PFSK-1 (cell line): ENCODE measurements at regions not wholly inside any gene's neighbourhood (a gene's known extent, or its start where the extent isn't known, plus 50 kb on each side); places are given as distances from the start of the nearest gene placed in this dataset.

Source experiments
- FOXP2 ChIP-seq: optimal IDR thresholded peaks from 2 replicates; pipeline ENCODE3; 2011; ENCODE audit warnings: borderline replicate concordance, control low read depth, inconsistent platforms; ENCODE audit not compliant: insufficient read depth; ENCODE audit errors: extremely low read length, extremely low read depth
- POLR2AphosphoS5 ChIP-seq: IDR thresholded peaks from 2 replicates; pipeline ENCODE4 v1.6.1; 2012; ENCODE audit warnings: low read depth, mild to moderate bottlenecking, control low read depth, low read length, moderate library complexity
- REST ChIP-seq, 2 experiments: IDR thresholded peaks; 2 replicates each; pipeline versions ENCODE4 v1.6.1 to v1.8.0; 2011 to 2012; ENCODE audit warnings: low read depth in 2 of 2, low read length in 2 of 2, control low read depth in 1 of 2, inconsistent platforms in 1 of 2, mild to moderate bottlenecking in 1 of 2, moderate library complexity in 1 of 2; ENCODE audit not compliant: insufficient read depth in 1 of 2
- SIN3A ChIP-seq: IDR thresholded peaks from 2 replicates; pipeline ENCODE4 v1.6.1; 2012; ENCODE audit warnings: mild to moderate bottlenecking, low read length, moderate library complexity, borderline replicate concordance; ENCODE audit not compliant: insufficient read depth
- TAF1 ChIP-seq: IDR thresholded peaks from 2 replicates; pipeline ENCODE4 v1.6.1; 2012; ENCODE audit warnings: low read length, control low read depth, borderline replicate concordance; ENCODE audit not compliant: insufficient read depth

DNA sequence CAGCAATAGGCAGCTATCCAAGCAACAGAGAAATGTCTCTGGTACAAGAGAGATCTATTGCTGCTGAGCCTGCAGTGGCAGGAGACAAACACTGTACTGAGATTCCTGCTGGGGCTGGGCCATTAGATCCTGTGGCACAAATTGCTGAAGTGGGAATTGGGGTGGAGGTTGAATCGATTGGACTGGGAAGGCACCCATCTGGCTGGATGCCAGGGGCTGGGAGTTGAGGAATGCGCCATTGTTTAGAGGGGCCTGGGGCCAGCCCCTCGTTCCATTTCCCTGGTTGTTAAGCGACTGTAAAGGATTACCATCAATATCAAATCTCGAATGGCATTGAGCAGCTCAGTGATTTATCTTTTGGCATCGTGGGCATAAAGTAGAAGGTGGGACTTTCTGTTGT, 54.1 kb upstream of the ARL4D start:
- TF ChIP-seq FOXP2, result no peak
- no peak for TF ChIP-seq REST (IDR thresholded peaks at IDR 0.05; ENCODE audit: insufficient read depth in 1 of 2, low read depth in 2 of 2, low read length in 2 of 2)
- no peak for TF ChIP-seq POLR2AphosphoS5
- TF ChIP-seq TAF1, result no peak
- no peak for TF ChIP-seq SIN3A

DNA sequence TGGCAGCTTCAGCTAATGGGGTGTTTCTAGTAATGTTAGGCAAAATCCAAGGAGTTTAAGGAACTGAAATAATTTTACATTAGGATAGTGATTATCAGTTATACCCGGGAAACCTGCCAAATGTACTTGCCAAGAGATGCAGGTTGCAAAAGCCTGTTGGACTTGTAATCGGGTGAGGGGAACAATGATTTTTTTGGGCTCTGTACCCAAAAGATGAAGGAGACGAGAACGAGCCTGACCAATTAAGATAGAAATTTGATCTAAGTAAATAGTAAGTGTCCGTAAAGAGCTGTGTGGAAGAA, 56.3 kb upstream of the ARL4D start:
- no peak for TF ChIP-seq POLR2AphosphoS5
- no peak for TF ChIP-seq REST (IDR thresholded peaks at IDR 0.05; ENCODE audit: insufficient read depth in 1 of 2, low read depth in 2 of 2, low read length in 2 of 2)
- TF ChIP-seq SIN3A, result no peak
- no peak for TF ChIP-seq FOXP2
- TF ChIP-seq TAF1, result no peak

GRCh38 chr17:43341715-43342588, 56.8 kb upstream of the ARL4D start:
- TF ChIP-seq REST (IDR thresholded peaks at IDR 0.05; ENCODE audit: insufficient read depth in 1 of 2, low read depth in 2 of 2, low read length in 2 of 2) (no peak), SIN3A (no peak), TAF1 (no peak), POLR2AphosphoS5 (no peak), FOXP2 (no peak)

GRCh38 chr17:43338886-43339516, 59.8 kb upstream of the ARL4D start:
- TF ChIP-seq POLR2AphosphoS5 (no peak), SIN3A (no peak), TAF1 (no peak), FOXP2 (no peak), REST (IDR thresholded peaks at IDR 0.05; ENCODE audit: insufficient read depth in 1 of 2, low read depth in 2 of 2, low read length in 2 of 2) (no peak)
